HG03457 (cell line): ENCODE measurements at regions not wholly inside any gene's neighbourhood (a gene's known extent, or its start where the extent isn't known, plus 50 kb on each side); places are given as distances from the start of the nearest gene placed in this dataset.

Source experiments
- ATAC-seq: cut with Tn5 transposase; IDR thresholded peaks from one replicate; pipeline ENCODE4 v1.9.1; 2021; ENCODE audit warnings: moderate number of reproducible peaks; ENCODE audit not compliant: unreplicated experiment

- no peak for ATAC-seq
Observed at GRCh38 chr4:151998723-151999122, 237.9 kb upstream of the GATB start.

GRCh38 chr4:151997461-151997860, 236.7 kb upstream of the GATB start:
- ATAC-seq: no peak

GRCh38 chr4:151994429-151994828, 233.6 kb upstream of the GATB start:
- no peak for ATAC-seq

GRCh38 chr4:151993521-151993920, 232.7 kb upstream of the GATB start:
- no peak for ATAC-seq

- no peak for ATAC-seq
Observed at GRCh38 chr4:151992332-151993154, 231.7 kb upstream of the GATB start.

GRCh38 chr4:151991884-151992167, 231.0 kb upstream of the GATB start:
- ATAC-seq: no peak

- no peak for ATAC-seq
Observed at GRCh38 chr4:151991001-151991883, 230.4 kb upstream of the GATB start.

GRCh38 chr4:151990201-151990600, 229.4 kb upstream of the GATB start:
- ATAC-seq: no peak

- ATAC-seq: no peak
Observed at GRCh38 chr4:151988591-151988990, 227.8 kb upstream of the GATB start.

- ATAC-seq: no peak
Observed at GRCh38 chr4:151987606-151988005, 226.8 kb upstream of the GATB start.

GRCh38 chr4:151983854-151984253, 223.0 kb upstream of the GATB start:
- ATAC-seq: no peak

GRCh38 chr4:151979819-151980218, 219.0 kb upstream of the GATB start:
- ATAC-seq: no peak

GRCh38 chr4:151968643-151969042, 207.8 kb upstream of the GATB start:
- ATAC-seq: no peak

- no peak for ATAC-seq
Observed at GRCh38 chr4:151967074-151967473, 206.3 kb upstream of the GATB start.

- ATAC-seq: no peak
Observed at GRCh38 chr4:151962138-151962823, 201.5 kb upstream of the GATB start.

- ATAC-seq: no peak
Observed at GRCh38 chr4:151961456-151961855, 200.6 kb upstream of the GATB start.

- ATAC-seq: no peak
Observed at GRCh38 chr4:151960449-151961230, 199.8 kb upstream of the GATB start.

- no peak for ATAC-seq
Observed at GRCh38 chr4:151957153-151957552, 196.3 kb upstream of the GATB start.

- no peak for ATAC-seq
Observed at GRCh38 chr4:151955721-151956380, 195.0 kb upstream of the GATB start.

- no peak for ATAC-seq
Observed at GRCh38 chr4:151953795-151954372, 193.1 kb upstream of the GATB start.
